Spinal cord (tissue), 9 donors: ENCODE measurements at regions not wholly inside any gene's neighbourhood (a gene's known extent, or its start where the extent isn't known, plus 50 kb on each side); places are given as distances from the start of the nearest gene placed in this dataset.
A peak's percentile ranks its signal among the peaks of the same experiment; 100 is the strongest.

Experiments
- DNase-seq, 6 donors: peaks; one replicate each; pipeline versions ENCODE4 v3.0.0 to v3.0.0-alpha.2; 2013 to 2015; ENCODE audit warnings: low spot score in 6 of 6, low read depth in 4 of 6
- H3K27ac ChIP-seq: one replicate; pipeline ENCODE4 v1.5.1; 2013; ENCODE audit warnings: low read depth, low read length, control low read depth
- H3K27me3 ChIP-seq: one replicate; pipeline ENCODE4 v1.6.1; 2013; ENCODE audit warnings: low read length; ENCODE audit not compliant: control insufficient read depth, insufficient read depth
- H3K36me3 ChIP-seq: one replicate; pipeline ENCODE4 v1.6.1; 2013; ENCODE audit warnings: low read length; ENCODE audit not compliant: control insufficient read depth, insufficient read depth
- H3K4me1 ChIP-seq: one replicate; pipeline ENCODE4 v1.6.1; 2013; ENCODE audit warnings: low read length; ENCODE audit not compliant: control insufficient read depth, insufficient read depth
- H3K4me3 ChIP-seq: one replicate; pipeline ENCODE4 v1.5.1; 2013; ENCODE audit warnings: low read depth, low read length, control low read depth
- H3K9me3 ChIP-seq: one replicate; pipeline ENCODE4 v1.6.1; 2013; ENCODE audit warnings: low read length; ENCODE audit not compliant: control insufficient read depth, insufficient read depth
- WGBS: methylation state at CpG from one replicate; pipeline ENCODE4 v1.1.5; 2013; ENCODE audit warnings: missing lambda C conversion rate; ENCODE audit not compliant: insufficient coverage; 5-methylcytosine and 5-hydroxymethylcytosine counted together
- donor health status: healthy.

- WGBS, result 92% methylated on average over 12 of the region's 14 CpGs
- Histone ChIP-seq H3K9me3 (no peaks in the 10 kb centered on the region), H3K36me3 (no peaks in the 10 kb centered on the region), H3K27ac (no peak overlapping the region), H3K4me3 (no peak overlapping the region), H3K27me3 (no peaks in the 10 kb centered on the region), H3K4me1 (no peaks in the 10 kb centered on the region)
- DNase-seq, result no peak
These were observed 80.5 kb downstream of the KCNF1 start for GRCh38 chr2:10992023-10992791.

DNA sequence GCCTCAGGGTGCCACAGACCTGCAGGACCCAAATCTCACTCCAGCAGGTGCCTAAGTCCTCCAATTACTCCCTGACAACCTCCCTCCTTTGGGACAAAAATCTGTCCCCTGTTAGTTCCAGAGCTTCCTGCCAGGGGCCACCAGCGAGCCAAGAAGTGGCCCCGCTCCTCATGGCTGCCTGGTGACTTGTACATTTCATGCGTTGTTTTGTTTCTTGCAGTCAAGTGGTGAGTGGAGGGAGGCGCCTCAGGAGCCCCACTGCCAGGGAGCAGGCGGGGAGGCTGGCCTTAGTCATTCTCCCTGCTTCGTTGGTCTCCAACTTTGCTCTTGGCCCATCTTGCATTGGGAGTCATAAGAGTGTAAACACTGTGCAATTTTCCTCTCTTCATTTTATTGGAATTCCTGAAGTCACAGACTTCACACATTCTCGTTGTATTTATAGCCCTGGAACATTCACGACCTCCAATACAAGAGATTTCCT lies 81.3 kb downstream of the KCNF1 start:
- Histone ChIP-seq H3K36me3 (no peaks in the 10 kb centered on the region), H3K4me3 (no peak overlapping the region), H3K27me3 (no peaks in the 10 kb centered on the region), H3K9me3 (no peaks in the 10 kb centered on the region), H3K4me1 (no peaks in the 10 kb centered on the region), H3K27ac (no peak overlapping the region)
- DNase-seq, result no peak
- 53% methylated on average over 6 of the region's 8 CpGs for WGBS

GRCh38 chr2:10995366-10995970 lies 83.7 kb downstream of the KCNF1 start:
- no peaks in the 10 kb centered on the region for H3K9me3 ChIP-seq
- H3K27me3 ChIP-seq, result no peaks in the 10 kb centered on the region
- H3K4me3 ChIP-seq, result no peak overlapping the region
- no peak overlapping the region for H3K27ac ChIP-seq
- no peaks in the 10 kb centered on the region for H3K4me1 ChIP-seq
- H3K36me3 ChIP-seq, result no peaks in the 10 kb centered on the region
- no peak for DNase-seq
- 87% methylated on average over 9 of the region's 13 CpGs for WGBS

DNA sequence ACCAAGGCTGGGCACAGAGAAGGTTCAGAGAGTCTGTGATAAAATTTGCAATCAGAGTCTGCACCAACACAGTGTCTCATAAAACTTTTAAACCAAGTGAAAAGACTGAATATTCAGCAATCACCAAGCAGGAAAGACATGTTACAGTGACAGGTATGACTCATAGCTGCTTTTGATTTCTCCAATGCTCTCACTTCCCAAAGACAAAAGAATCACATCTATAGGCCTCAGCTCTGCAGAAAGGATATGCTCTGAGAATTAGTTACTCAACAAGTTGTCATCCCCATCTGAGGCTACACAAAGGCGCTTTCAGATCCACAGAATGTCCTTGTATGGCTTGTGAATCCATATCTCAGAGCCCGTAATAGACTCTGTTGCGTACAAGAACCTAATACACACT lies 92.5 kb downstream of the KCNF1 start:
- H3K9me3 ChIP-seq, result no peaks in the 10 kb centered on the region
- DNase-seq, result no peak
- 100% methylated on average over 1 of the region's 3 CpGs for WGBS
- no peak overlapping the region for H3K4me3 ChIP-seq
- H3K27me3 ChIP-seq, result no peaks in the 10 kb centered on the region
- no peak overlapping the region for H3K27ac ChIP-seq
- peaks cover 5% of the 10 kb centered on the region for H3K4me1 ChIP-seq
- H3K36me3 ChIP-seq, result no peaks in the 10 kb centered on the region

- Histone ChIP-seq H3K27ac (no peak overlapping the region), H3K9me3 (no peaks in the 10 kb centered on the region), H3K36me3 (no peaks in the 10 kb centered on the region), H3K4me3 (no peak overlapping the region), H3K27me3 (no peaks in the 10 kb centered on the region), H3K4me1 (peaks cover 5% of the 10 kb centered on the region)
- 97% methylated on average over 3 of the region's 5 CpGs for WGBS
- DNase-seq, result no peak
These were observed 93.3 kb downstream of the KCNF1 start for GRCh38 chr2:11005032-11005431.

- no peak for DNase-seq
- 85% methylated on average over 5 of the region's 8 CpGs for WGBS
- Histone ChIP-seq H3K36me3 (no peaks in the 10 kb centered on the region), H3K4me3 (no peak overlapping the region), H3K9me3 (no peaks in the 10 kb centered on the region), H3K27ac (no peak overlapping the region), H3K4me1 (peaks cover 5% of the 10 kb centered on the region), H3K27me3 (no peaks in the 10 kb centered on the region)
These were observed 94.5 kb downstream of the KCNF1 start for GRCh38 chr2:11006191-11006590.

DNA sequence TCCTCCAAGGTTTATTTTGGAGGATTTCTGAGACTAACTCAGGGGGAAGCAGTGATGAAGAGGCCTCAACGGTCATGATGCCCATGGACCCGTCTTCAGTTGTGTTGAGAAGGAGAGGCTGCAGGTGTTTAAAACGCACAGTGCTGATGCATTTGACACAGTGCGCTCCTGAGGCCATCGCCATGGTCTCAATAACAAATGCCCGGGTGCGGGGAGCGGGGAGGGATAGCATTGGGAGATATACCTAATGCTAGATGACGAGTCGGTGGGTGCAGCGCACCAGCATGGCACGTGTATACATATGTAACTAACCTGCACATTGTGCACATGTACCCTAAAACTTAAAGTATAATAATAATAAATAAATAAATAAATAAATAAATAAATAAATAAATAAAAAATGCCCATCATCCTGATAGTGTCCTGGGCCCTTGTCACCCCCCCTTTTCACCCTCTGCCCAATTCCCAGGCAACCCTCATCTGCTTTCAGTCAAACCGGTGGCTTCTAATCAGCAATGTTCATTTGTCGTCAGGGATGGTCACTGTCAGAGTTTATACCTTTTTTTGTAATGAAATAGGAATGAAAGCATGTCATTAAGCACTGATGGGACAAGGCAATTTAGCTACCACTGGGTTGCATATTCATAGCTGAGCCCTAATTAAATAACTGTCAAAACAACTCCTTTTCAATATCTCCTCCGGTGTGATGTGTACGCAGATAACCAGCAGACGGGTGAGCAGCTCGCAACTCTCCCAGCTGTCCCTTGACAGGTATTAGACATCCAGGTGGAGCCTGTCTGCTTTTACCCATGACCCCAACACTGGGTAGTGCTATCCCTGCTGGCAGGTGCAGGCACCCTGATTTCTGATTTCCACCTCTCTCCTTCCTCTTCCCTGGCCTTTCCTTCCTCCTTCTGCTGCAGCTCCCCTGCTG lies 95.9 kb downstream of the KCNF1 start:
- peak in 1 of 6 donors; percentile 52 for DNase-seq
- no peaks in the 10 kb centered on the region for H3K27me3 ChIP-seq
- no peak overlapping the region for H3K27ac ChIP-seq
- no peaks in the 10 kb centered on the region for H3K36me3 ChIP-seq
- no peaks in the 10 kb centered on the region for H3K9me3 ChIP-seq
- no peak overlapping the region for H3K4me3 ChIP-seq
- peaks cover 5% of the 10 kb centered on the region for H3K4me1 ChIP-seq
- WGBS, result 91% methylated on average over 7 of the region's 18 CpGs

DNA sequence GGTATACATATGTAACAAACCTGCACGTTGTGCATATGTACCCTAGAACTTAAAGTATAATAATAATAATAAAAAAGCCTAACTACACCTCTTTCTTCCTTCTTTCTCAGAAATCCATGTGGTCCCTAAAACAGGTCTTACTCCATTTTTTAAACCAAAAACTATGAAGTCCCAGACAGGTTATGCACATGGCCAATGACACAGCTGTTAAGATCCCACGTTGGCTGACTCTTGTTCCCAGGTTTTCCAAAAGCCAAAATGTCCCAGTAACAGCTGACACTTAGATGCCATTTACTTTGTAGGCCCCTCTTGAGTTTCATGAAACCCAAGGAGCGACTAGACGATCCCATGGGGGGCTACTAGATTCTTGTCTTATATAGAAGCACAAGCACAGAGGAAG lies 97.0 kb downstream of the KCNF1 start:
- Histone ChIP-seq H3K9me3 (no peaks in the 10 kb centered on the region), H3K36me3 (no peaks in the 10 kb centered on the region), H3K27me3 (no peaks in the 10 kb centered on the region), H3K27ac (no peak overlapping the region), H3K4me1 (peaks cover 5% of the 10 kb centered on the region), H3K4me3 (no peak overlapping the region)
- WGBS, result 83% methylated on average over 3 of the region's 4 CpGs
- DNase-seq, result no peak

GRCh38 chr2:11009176-11009575 lies 97.4 kb downstream of the KCNF1 start:
- Histone ChIP-seq H3K27ac (no peak overlapping the region), H3K36me3 (no peaks in the 10 kb centered on the region), H3K9me3 (no peaks in the 10 kb centered on the region), H3K27me3 (no peaks in the 10 kb centered on the region), H3K4me1 (peaks cover 5% of the 10 kb centered on the region), H3K4me3 (no peak overlapping the region)
- DNase-seq, result no peak
- WGBS, result no CpG with 5 or more reads among the region's 3 CpGs
